ENCODE measurements at regions not wholly inside any gene's neighbourhood (a gene's known extent, or its start where the extent isn't known, plus 50 kb on each side); places are given as distances from the start of the nearest gene placed in this dataset.
"Not testable (repeated sequence)": the region's sequence is repeated elsewhere in the genome, so short reads cannot be mapped to it uniquely, and the experiment has no call there.

DNA sequence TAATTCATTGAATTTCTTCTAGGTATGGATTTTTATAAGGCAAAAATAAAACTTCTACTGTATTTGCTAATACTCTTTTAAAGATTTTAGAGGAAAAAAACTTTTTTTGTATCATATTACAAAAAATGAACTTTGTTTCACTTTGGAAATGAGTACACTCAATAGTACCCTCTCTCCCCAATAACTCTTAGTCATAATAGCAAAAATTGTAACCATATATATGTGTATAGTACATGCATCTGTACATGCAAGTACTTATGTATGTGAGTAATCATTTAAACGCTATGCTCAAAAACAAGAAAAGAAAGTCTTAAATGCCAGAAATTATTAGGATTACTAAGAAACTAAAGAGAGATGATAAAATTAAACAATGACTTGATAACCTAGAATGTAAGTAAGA, 95.9 kb upstream of the HGF start:
- ChIA-PET CTCF (no interaction called here), POLR2A (no interaction called here)
- Mint-ChIP-seq H3K36me3 (ENCODE audit: low read depth) (no peaks in the 10 kb centered on the region), H3K9me3 (no peaks in the 10 kb centered on the region), H3K4me3 (no peak overlapping the region), H3K27ac (no peak overlapping the region), H3K4me1 (no peaks in the 10 kb centered on the region), H3K27me3 (no peaks in the 10 kb centered on the region)
- no peak for TF ChIP-seq CTCF (IDR thresholded peaks at IDR 0.05)
- intact Hi-C loops (cut with micrococcal nuclease) = no loop called here
- DNase-seq (no peak), ATAC-seq (ENCODE audit: low read depth) (no peak)

DNA sequence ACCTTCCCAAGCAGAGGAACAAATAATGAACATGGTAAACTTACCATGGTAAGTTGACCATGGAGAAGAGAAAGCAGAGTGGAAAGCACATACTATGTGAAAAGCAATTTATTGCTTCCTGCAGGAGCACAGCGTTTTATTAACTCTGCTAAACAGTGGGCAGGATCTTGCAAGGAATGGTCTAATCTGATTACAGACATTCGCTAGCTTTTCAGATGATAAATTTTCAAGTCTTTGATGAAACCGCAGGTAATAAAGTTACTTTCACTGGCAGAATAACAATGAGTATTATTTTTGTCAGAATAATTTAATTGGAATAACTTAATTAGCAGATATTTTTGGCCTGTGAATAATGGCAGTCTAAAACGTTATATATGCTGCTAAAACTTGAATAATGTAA, 89.6 kb upstream of the HGF start:
- Mint-ChIP-seq H3K4me1 (no peaks in the 10 kb centered on the region), H3K27me3 (no peaks in the 10 kb centered on the region), H3K9me3 (no peaks in the 10 kb centered on the region), H3K4me3 (no peak overlapping the region), H3K36me3 (ENCODE audit: low read depth) (no peaks in the 10 kb centered on the region), H3K27ac (no peak overlapping the region)
- intact Hi-C loops (cut with micrococcal nuclease) = no loop called here
- ATAC-seq (ENCODE audit: low read depth) (no peak), DNase-seq (no peak)
- ChIA-PET CTCF (no interaction called here), POLR2A (no interaction called here)
- no peak for TF ChIP-seq CTCF (IDR thresholded peaks at IDR 0.05)

GRCh38 chr7:81858820-81859219, 89.0 kb upstream of the HGF start:
- H3K27me3 Mint-ChIP-seq; H3K4me1 Mint-ChIP-seq; intact Hi-C loops (cut with micrococcal nuclease); H3K9me3 Mint-ChIP-seq; H3K36me3 Mint-ChIP-seq (ENCODE audit: low read depth); H3K4me3 Mint-ChIP-seq; ATAC-seq (ENCODE audit: low read depth); H3K27ac Mint-ChIP-seq; CTCF ChIA-PET; DNase-seq; POLR2A ChIA-PET: not testable (repeated sequence)

- no peak overlapping the region for H3K4me3 Mint-ChIP-seq
- ATAC-seq (ENCODE audit: low read depth) = no peak
- DNase-seq = no peak
- POLR2A ChIA-PET = no interaction called here
- CTCF ChIA-PET = no interaction called here
- H3K27ac Mint-ChIP-seq = no peak overlapping the region
- H3K27me3 Mint-ChIP-seq = no peaks in the 10 kb centered on the region
- H3K9me3 Mint-ChIP-seq = no peaks in the 10 kb centered on the region
- intact Hi-C loops (cut with micrococcal nuclease) = no loop called here
- no peaks in the 10 kb centered on the region for H3K4me1 Mint-ChIP-seq
- TF ChIP-seq CTCF (IDR thresholded peaks at IDR 0.05) = no peak
- no peaks in the 10 kb centered on the region for H3K36me3 Mint-ChIP-seq (ENCODE audit: low read depth)
Measured at GRCh38 chr7:81857385-81857784, 87.5 kb upstream of the HGF start.

DNA sequence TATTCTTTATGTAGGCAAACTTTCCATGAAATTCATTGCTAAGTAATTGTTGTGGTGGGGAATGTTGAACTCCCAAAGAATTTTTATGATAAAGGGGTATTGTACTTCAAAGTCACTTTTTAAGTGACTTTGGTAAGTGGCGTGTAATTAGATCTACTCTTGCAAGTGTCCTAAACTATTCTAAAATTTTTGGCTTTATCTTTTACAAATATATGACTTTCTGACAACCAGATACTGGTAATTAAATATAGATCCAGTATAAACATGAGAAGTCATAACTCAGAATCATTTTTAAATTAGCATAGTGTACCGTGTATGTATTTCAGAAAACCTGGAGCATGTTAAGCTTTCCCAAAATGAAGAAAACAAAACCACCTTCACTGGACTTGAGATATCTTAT, 84.7 kb upstream of the HGF start:
- CTCF ChIA-PET = no interaction called here
- Mint-ChIP-seq H3K27me3 (no peaks in the 10 kb centered on the region), H3K36me3 (ENCODE audit: low read depth) (no peaks in the 10 kb centered on the region), H3K27ac (no peak overlapping the region), H3K4me3 (no peak overlapping the region), H3K4me1 (no peaks in the 10 kb centered on the region), H3K9me3 (no peaks in the 10 kb centered on the region)
- POLR2A ChIA-PET = no interaction called here
- DNase-seq = no peak
- no peak for ATAC-seq (ENCODE audit: low read depth)
- intact Hi-C loops (cut with micrococcal nuclease) = no loop called here
- no peak for TF ChIP-seq CTCF (IDR thresholded peaks at IDR 0.05)

DNA sequence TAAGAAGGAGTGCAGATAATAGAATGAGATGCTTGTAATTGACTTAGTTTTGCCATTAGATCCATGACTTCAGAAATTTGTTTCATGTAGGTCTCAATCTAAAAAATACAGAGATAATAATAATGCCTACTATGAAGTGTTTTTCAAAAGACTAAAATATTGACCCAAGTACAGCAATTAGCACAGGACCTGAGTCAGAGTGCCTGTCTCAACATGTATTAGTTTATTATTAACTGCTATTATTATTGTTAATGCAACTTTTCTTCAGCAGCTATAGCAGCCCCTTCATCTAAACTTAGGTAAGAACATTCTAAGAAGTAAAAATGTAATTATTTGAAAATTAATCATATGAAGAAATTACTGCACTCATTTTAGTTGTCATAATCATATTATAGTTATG, 82.9 kb upstream of the HGF start:
- H3K36me3 Mint-ChIP-seq (ENCODE audit: low read depth) = no peaks in the 10 kb centered on the region
- no peak for ATAC-seq (ENCODE audit: low read depth)
- no peak overlapping the region for H3K4me3 Mint-ChIP-seq
- no peak overlapping the region for H3K27ac Mint-ChIP-seq
- intact Hi-C loops (cut with micrococcal nuclease) = no loop called here
- no peak for TF ChIP-seq CTCF (IDR thresholded peaks at IDR 0.05)
- H3K27me3 Mint-ChIP-seq = no peaks in the 10 kb centered on the region
- POLR2A ChIA-PET = no interaction called here
- H3K9me3 Mint-ChIP-seq = no peaks in the 10 kb centered on the region
- CTCF ChIA-PET = no interaction called here
- H3K4me1 Mint-ChIP-seq = no peaks in the 10 kb centered on the region
- no peak for DNase-seq

Measured in activated B cell treated with CpG ODN at 0.5 μM for 24 hours (primary cell).